ENCODE measurements at regions not wholly inside any gene's neighbourhood (a gene's known extent, or its start where the extent isn't known, plus 50 kb on each side); places are given as distances from the start of the nearest gene placed in this dataset.

DNA sequence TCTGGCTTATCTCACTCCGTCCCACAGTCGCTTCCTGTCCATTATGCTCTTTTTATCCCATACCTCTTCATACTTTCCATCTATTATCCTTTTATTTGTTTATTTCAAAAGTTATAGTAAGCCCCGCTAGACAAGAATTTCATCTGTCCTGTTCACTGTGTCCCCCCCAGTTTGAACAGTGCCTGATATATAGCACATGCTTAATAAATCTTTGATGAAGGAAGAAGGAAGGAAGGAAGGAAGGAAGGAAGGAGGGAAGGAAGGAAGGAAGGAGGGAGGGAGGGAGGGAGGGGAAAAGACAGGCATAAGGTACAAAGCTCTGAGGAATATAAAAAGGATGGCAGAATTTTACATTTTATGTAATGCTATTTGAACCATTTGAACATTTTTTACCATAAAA, 324.7 kb downstream of the GXYLT1 start:
- DNase-seq (ENCODE audit: insufficient read length, low spot score) = no peak
- TF ChIP-seq POLR2A (IDR thresholded peaks at IDR 0.05; ENCODE audit: low read depth, low read length) = no peak
- no peak for TF ChIP-seq POU2F2 (IDR thresholded peaks at IDR 0.05; ENCODE audit: low read depth, low read length)
- TF ChIP-seq SPI1 (IDR thresholded peaks at IDR 0.05; ENCODE audit: low read depth, low read length) = no peak
- TF ChIP-seq PAX5 (IDR thresholded peaks at IDR 0.05; ENCODE audit: insufficient read depth, low read length, severe bottlenecking) = no peak
- TF ChIP-seq TAF1 (IDR thresholded peaks at IDR 0.05; ENCODE audit: low read depth, low read length) = no peak
- TF ChIP-seq POLR2AphosphoS5 (IDR thresholded peaks at IDR 0.05; ENCODE audit: low read depth, low read length) = no peak
- FAIRE-seq = no peak

- TF ChIP-seq TAF1 (IDR thresholded peaks at IDR 0.05; ENCODE audit: low read depth, low read length) (no peak), POLR2A (IDR thresholded peaks at IDR 0.05; ENCODE audit: low read depth, low read length) (no peak), POLR2AphosphoS5 (IDR thresholded peaks at IDR 0.05; ENCODE audit: low read depth, low read length) (no peak), PAX5 (IDR thresholded peaks at IDR 0.05; ENCODE audit: insufficient read depth, low read length, severe bottlenecking) (no peak), SPI1 (IDR thresholded peaks at IDR 0.05; ENCODE audit: low read depth, low read length) (no peak), POU2F2 (IDR thresholded peaks at IDR 0.05; ENCODE audit: low read depth, low read length) (no peak)
- FAIRE-seq (no peak), DNase-seq (ENCODE audit: insufficient read length, low spot score) (no peak)
Measured at GRCh38 chr12:41804026-41804425, 340.6 kb downstream of the GXYLT1 start.

- TF ChIP-seq POU2F2 (IDR thresholded peaks at IDR 0.05; ENCODE audit: low read depth, low read length) = no peak
- no peak for TF ChIP-seq TAF1 (IDR thresholded peaks at IDR 0.05; ENCODE audit: low read depth, low read length)
- no peak for TF ChIP-seq PAX5 (IDR thresholded peaks at IDR 0.05; ENCODE audit: insufficient read depth, low read length, severe bottlenecking)
- no peak for TF ChIP-seq POLR2AphosphoS5 (IDR thresholded peaks at IDR 0.05; ENCODE audit: low read depth, low read length)
- no peak for TF ChIP-seq POLR2A (IDR thresholded peaks at IDR 0.05; ENCODE audit: low read depth, low read length)
- TF ChIP-seq SPI1 (IDR thresholded peaks at IDR 0.05; ENCODE audit: low read depth, low read length) = no peak
- no peak for FAIRE-seq
Measured at GRCh38 chr12:41802803-41803202, 341.9 kb downstream of the GXYLT1 start.

DNA sequence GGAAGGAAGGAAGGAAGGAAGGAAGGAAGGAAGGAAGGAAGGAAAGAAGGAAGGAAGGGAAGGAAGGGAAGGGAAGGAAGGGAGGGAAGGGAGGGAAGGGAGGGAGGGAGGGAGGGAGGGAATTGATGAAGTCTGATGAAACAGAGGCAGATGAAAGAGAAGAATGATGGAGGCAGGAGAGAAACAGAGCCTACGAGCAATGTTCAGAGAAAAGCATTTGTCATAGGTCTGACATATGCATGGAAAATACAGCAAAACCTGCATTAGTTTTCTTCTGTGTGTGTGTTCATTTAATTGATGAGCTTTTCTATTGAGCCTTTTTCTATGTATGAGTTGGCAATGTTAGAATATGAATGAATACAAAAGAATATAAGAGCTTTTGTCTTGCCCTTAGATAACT, 343.4 kb downstream of the GXYLT1 start:
- no peak for FAIRE-seq
- TF ChIP-seq POLR2A (IDR thresholded peaks at IDR 0.05; ENCODE audit: low read depth, low read length) (no peak), POU2F2 (IDR thresholded peaks at IDR 0.05; ENCODE audit: low read depth, low read length) (no peak), TAF1 (IDR thresholded peaks at IDR 0.05; ENCODE audit: low read depth, low read length) (no peak), PAX5 (IDR thresholded peaks at IDR 0.05; ENCODE audit: insufficient read depth, low read length, severe bottlenecking) (no peak), SPI1 (IDR thresholded peaks at IDR 0.05; ENCODE audit: low read depth, low read length) (no peak), POLR2AphosphoS5 (IDR thresholded peaks at IDR 0.05; ENCODE audit: low read depth, low read length) (no peak)
- no peak for DNase-seq (ENCODE audit: insufficient read length, low spot score)

More at GRCh38 chr12:41802803-41803202, 341.9 kb downstream of the GXYLT1 start:
- no peak for DNase-seq (ENCODE audit: insufficient read length, low spot score)

DNA sequence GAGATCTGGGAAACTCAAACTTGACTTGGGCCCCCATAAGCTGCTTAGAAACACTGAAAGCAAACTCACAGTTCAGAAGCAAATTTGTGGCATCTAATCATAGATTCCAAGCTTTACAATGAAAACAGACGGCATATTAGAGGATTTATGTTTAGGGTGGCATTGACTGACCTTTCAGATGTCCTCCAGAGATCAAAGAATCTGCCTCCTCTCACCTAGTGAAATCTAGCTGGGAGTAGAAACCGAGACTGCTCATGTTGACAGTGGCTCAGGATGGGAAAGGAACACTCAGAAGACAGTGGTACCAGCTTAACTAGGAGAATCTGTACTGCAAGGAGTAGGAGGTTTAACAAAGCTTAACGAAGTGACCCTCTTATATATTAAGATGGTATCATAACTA, 345.0 kb downstream of the GXYLT1 start:
- FAIRE-seq (no peak), DNase-seq (ENCODE audit: insufficient read length, low spot score) (no peak)
- TF ChIP-seq SPI1 (IDR thresholded peaks at IDR 0.05; ENCODE audit: low read depth, low read length) = no peak
- TF ChIP-seq POLR2AphosphoS5 (IDR thresholded peaks at IDR 0.05; ENCODE audit: low read depth, low read length) = no peak
- no peak for TF ChIP-seq POU2F2 (IDR thresholded peaks at IDR 0.05; ENCODE audit: low read depth, low read length)
- no peak for TF ChIP-seq POLR2A (IDR thresholded peaks at IDR 0.05; ENCODE audit: low read depth, low read length)
- TF ChIP-seq TAF1 (IDR thresholded peaks at IDR 0.05; ENCODE audit: low read depth, low read length) = no peak
- no peak for TF ChIP-seq PAX5 (IDR thresholded peaks at IDR 0.05; ENCODE audit: insufficient read depth, low read length, severe bottlenecking)

GRCh38 chr12:41795910-41796309, 348.8 kb downstream of the GXYLT1 start:
- FAIRE-seq (no peak), DNase-seq (ENCODE audit: insufficient read length, low spot score) (no peak)
- TF ChIP-seq PAX5 (IDR thresholded peaks at IDR 0.05; ENCODE audit: insufficient read depth, low read length, severe bottlenecking) (no peak), SPI1 (IDR thresholded peaks at IDR 0.05; ENCODE audit: low read depth, low read length) (no peak), POLR2A (IDR thresholded peaks at IDR 0.05; ENCODE audit: low read depth, low read length) (no peak), POU2F2 (IDR thresholded peaks at IDR 0.05; ENCODE audit: low read depth, low read length) (no peak), TAF1 (IDR thresholded peaks at IDR 0.05; ENCODE audit: low read depth, low read length) (no peak), POLR2AphosphoS5 (IDR thresholded peaks at IDR 0.05; ENCODE audit: low read depth, low read length) (no peak)

- TF ChIP-seq PAX5 (IDR thresholded peaks at IDR 0.05; ENCODE audit: insufficient read depth, low read length, severe bottlenecking) = no peak
- no peak for TF ChIP-seq POU2F2 (IDR thresholded peaks at IDR 0.05; ENCODE audit: low read depth, low read length)
- no peak for TF ChIP-seq TAF1 (IDR thresholded peaks at IDR 0.05; ENCODE audit: low read depth, low read length)
- TF ChIP-seq POLR2AphosphoS5 (IDR thresholded peaks at IDR 0.05; ENCODE audit: low read depth, low read length) = no peak
- no peak for TF ChIP-seq POLR2A (IDR thresholded peaks at IDR 0.05; ENCODE audit: low read depth, low read length)
- TF ChIP-seq SPI1 (IDR thresholded peaks at IDR 0.05; ENCODE audit: low read depth, low read length) = no peak
- FAIRE-seq (no peak), DNase-seq (ENCODE audit: insufficient read length, low spot score) (no peak)
Measured at GRCh38 chr12:41795051-41795600, 349.5 kb downstream of the GXYLT1 start.

- FAIRE-seq = no peak
- TF ChIP-seq TAF1 (IDR thresholded peaks at IDR 0.05; ENCODE audit: low read depth, low read length) = no peak
- no peak for TF ChIP-seq PAX5 (IDR thresholded peaks at IDR 0.05; ENCODE audit: insufficient read depth, low read length, severe bottlenecking)
- no peak for TF ChIP-seq POLR2A (IDR thresholded peaks at IDR 0.05; ENCODE audit: low read depth, low read length)
- no peak for TF ChIP-seq POU2F2 (IDR thresholded peaks at IDR 0.05; ENCODE audit: low read depth, low read length)
- DNase-seq (ENCODE audit: insufficient read length, low spot score) = no peak
Measured at GRCh38 chr12:41794336-41794735, 350.3 kb downstream of the GXYLT1 start.

DNA sequence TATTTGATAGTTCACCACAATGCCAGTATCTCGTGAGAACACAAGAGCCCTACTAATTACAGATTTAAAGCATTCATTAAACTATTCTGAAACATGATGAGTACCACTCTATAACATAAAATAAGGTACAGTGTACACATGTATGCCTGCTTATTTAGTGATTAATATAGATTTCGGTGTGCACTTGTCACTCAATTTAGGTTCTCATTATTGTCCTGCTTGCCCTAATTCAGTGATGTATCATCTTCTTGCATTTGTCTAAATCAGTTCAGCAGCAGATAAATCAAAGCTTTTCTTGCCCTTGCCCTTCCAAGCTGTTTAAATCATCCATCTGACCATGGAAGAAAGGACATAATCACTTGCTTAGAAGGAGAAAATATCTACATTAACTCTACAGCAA, 359.7 kb downstream of the GXYLT1 start:
- no peak for TF ChIP-seq POLR2AphosphoS5 (IDR thresholded peaks at IDR 0.05; ENCODE audit: low read depth, low read length)
- TF ChIP-seq POLR2A (IDR thresholded peaks at IDR 0.05; ENCODE audit: low read depth, low read length) = no peak
- TF ChIP-seq POU2F2 (IDR thresholded peaks at IDR 0.05; ENCODE audit: low read depth, low read length) = no peak
- no peak for TF ChIP-seq SPI1 (IDR thresholded peaks at IDR 0.05; ENCODE audit: low read depth, low read length)
- no peak for TF ChIP-seq PAX5 (IDR thresholded peaks at IDR 0.05; ENCODE audit: insufficient read depth, low read length, severe bottlenecking)
- TF ChIP-seq TAF1 (IDR thresholded peaks at IDR 0.05; ENCODE audit: low read depth, low read length) = no peak
- FAIRE-seq = no peak

DNA sequence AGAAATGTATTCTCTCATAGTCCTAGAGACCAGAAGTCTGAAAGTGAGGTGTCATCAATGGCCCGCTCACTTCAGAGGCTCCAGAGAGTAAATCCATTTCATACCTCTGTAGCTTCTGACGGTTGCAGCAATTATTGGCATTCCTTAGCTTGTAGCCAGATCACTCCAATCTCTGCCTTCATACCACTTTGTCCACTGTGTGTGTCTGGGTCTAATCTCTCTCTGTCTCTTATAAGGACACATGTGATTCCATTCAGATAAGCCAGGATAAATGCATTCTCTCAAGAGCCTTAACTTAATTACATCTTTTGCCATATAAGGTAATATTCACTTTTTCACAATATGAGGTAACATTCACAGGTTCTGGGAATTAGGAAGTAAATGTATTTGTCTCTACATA, 365.7 kb downstream of the GXYLT1 start:
- no peak for FAIRE-seq
- TF ChIP-seq TAF1 (IDR thresholded peaks at IDR 0.05; ENCODE audit: low read depth, low read length) (no peak), POLR2A (IDR thresholded peaks at IDR 0.05; ENCODE audit: low read depth, low read length) (no peak), SPI1 (IDR thresholded peaks at IDR 0.05; ENCODE audit: low read depth, low read length) (no peak), POLR2AphosphoS5 (IDR thresholded peaks at IDR 0.05; ENCODE audit: low read depth, low read length) (no peak), PAX5 (IDR thresholded peaks at IDR 0.05; ENCODE audit: insufficient read depth, low read length, severe bottlenecking) (no peak), POU2F2 (IDR thresholded peaks at IDR 0.05; ENCODE audit: low read depth, low read length) (no peak)
- no peak for DNase-seq (ENCODE audit: insufficient read length, low spot score)

More for the DNA sequence above, 359.7 kb downstream of the GXYLT1 start:
- DNase-seq (ENCODE audit: insufficient read length, low spot score) = no peak
